Neural cell (in vitro differentiated cells): ENCODE measurements at regions not wholly inside any gene's neighbourhood (a gene's known extent, or its start where the extent isn't known, plus 50 kb on each side); places are given as distances from the start of the nearest gene placed in this dataset.

Experiments used
- H2AFZ ChIP-seq: fragments of 200-600, 300-800 bp; sonication (generic), shearing (Covaris generic); 2 replicates; pipeline ENCODE4 v1.6.0; 2014; ENCODE audit warnings: low read depth, mild to moderate bottlenecking, antibody characterized with exemption, low read length, moderate library complexity
- H3F3A ChIP-seq: fragments of 200-600 bp; shearing (Covaris generic); 2 replicates; pipeline ENCODE4 v1.6.1; 2016; ENCODE audit warnings: mild to moderate bottlenecking, moderate library complexity, mixed read lengths, antibody characterized with exemption, low read length; ENCODE audit not compliant: insufficient read depth, poor library complexity, severe bottlenecking
- H3K27ac ChIP-seq: fragments of 200-600, 300-800 bp; sonication (generic), shearing (Covaris generic); 2 replicates; pipeline ENCODE4 v1.5.1; 2014; ENCODE audit warnings: mild to moderate bottlenecking, low read length, moderate library complexity
- H3K27me3 ChIP-seq: fragments of 300-800, 200-600 bp; sonication (generic), shearing (Covaris generic); 2 replicates; pipeline ENCODE4 v1.6.0; 2014; ENCODE audit warnings: mild to moderate bottlenecking, low read depth, low read length, moderate library complexity; ENCODE audit not compliant: insufficient read depth
- H3K36me3 ChIP-seq: fragments of 300-800, 200-600 bp; sonication (generic), shearing (Covaris generic); 2 replicates; pipeline ENCODE4 v1.5.1; 2014; ENCODE audit warnings: mild to moderate bottlenecking, antibody characterized with exemption, low read length, moderate library complexity; ENCODE audit not compliant: insufficient read depth
- H3K4me2 ChIP-seq: fragments of 300-800, 200-600 bp; sonication (generic), shearing (Covaris generic); 2 replicates; pipeline ENCODE4 v1.6.0; 2014; ENCODE audit warnings: mild to moderate bottlenecking, low read length
- H3K4me3 ChIP-seq: fragments of 300-800, 200-600 bp; sonication (generic), shearing (Covaris generic); 2 replicates; pipeline ENCODE4 v1.5.1; 2014; ENCODE audit warnings: mild to moderate bottlenecking, low read length, moderate library complexity
- H3K79me2 ChIP-seq: fragments of 200-600 bp; shearing (Covaris generic); replicated peaks from 2 replicates; pipeline ENCODE4 v1.6.0; 2014; ENCODE audit warnings: mild to moderate bottlenecking, low read length, moderate library complexity; ENCODE audit not compliant: insufficient read depth
- H3K9ac ChIP-seq: fragments of 300-800, 200-600 bp; sonication (generic), shearing (Covaris generic); 2 replicates; pipeline ENCODE4 v1.6.1; 2016; ENCODE audit warnings: mild to moderate bottlenecking, low read length, mixed read lengths
- H3K9me2 ChIP-seq: fragments of 200-600 bp; shearing (Covaris generic); 2 replicates; pipeline ENCODE4 v1.6.1; 2016; ENCODE audit warnings: mild to moderate bottlenecking, low read length, mixed read lengths; ENCODE audit not compliant: insufficient read depth
- H3K9me3 ChIP-seq: fragments of 200-600, 300-800 bp; sonication (generic), shearing (Covaris generic); 2 replicates; pipeline ENCODE4 v1.6.1; 2016; ENCODE audit warnings: mild to moderate bottlenecking, mixed run types, low read length, moderate library complexity, mixed read lengths
- H4K20me1 ChIP-seq: fragments of 200-600 bp; shearing (Covaris generic); 2 replicates; pipeline ENCODE4 v1.6.1; 2016; ENCODE audit warnings: mild to moderate bottlenecking, mixed run types; ENCODE audit not compliant: insufficient read depth
- EP300 ChIP-seq: fragments of 450-650 bp; conservative IDR thresholded peaks from 2 replicates; pipeline ENCODE4 v1.6.1; 2014; ENCODE audit warnings: antibody characterized with exemption, mild to moderate bottlenecking, moderate library complexity; ENCODE audit not compliant: poor library complexity, severe bottlenecking
- EZH2 ChIP-seq: fragments of 200-600, 300-800 bp; shearing (Covaris generic), sonication (generic); IDR thresholded peaks from 2 replicates; pipeline ENCODE4 v1.6.1; 2014; ENCODE audit warnings: antibody characterized with exemption, low read length, borderline replicate concordance, mild to moderate bottlenecking; ENCODE audit not compliant: insufficient read depth, poor library complexity, severe bottlenecking
- MXI1 ChIP-seq: fragments of 450-650 bp; conservative IDR thresholded peaks from 2 replicates; pipeline ENCODE4 v1.6.1; 2014; ENCODE audit warnings: antibody characterized with exemption, mild to moderate bottlenecking; ENCODE audit not compliant: poor library complexity, severe bottlenecking
- POLR2AphosphoS5 ChIP-seq: IDR thresholded peaks from 2 replicates; pipeline ENCODE4 v1.6.1; 2012
- RAD21 ChIP-seq: fragments of 450-650 bp; conservative IDR thresholded peaks from 2 replicates; pipeline ENCODE4 v1.6.1; 2014; ENCODE audit warnings: antibody characterized with exemption, mild to moderate bottlenecking, moderate library complexity
- SMC3 ChIP-seq: fragments of 450-650 bp; conservative IDR thresholded peaks from 2 replicates; pipeline ENCODE4 v1.6.1; 2014; ENCODE audit warnings: antibody characterized with exemption, mild to moderate bottlenecking, moderate library complexity; ENCODE audit not compliant: poor library complexity
- TAF1 ChIP-seq: IDR thresholded peaks from 2 replicates; pipeline ENCODE4 v1.6.1; 2012; ENCODE audit warnings: low read depth
- TF ChIP-seq, protein P1 (sequence below): IDR thresholded peaks from 2 replicates; pipeline ENCODE4 v1.6.1; 2012; ENCODE audit warnings: borderline replicate concordance
- TF ChIP-seq, protein P2 (sequence below): fragments of 450-650 bp; IDR thresholded peaks from 2 replicates; pipeline ENCODE4 v1.5.1; 2014; ENCODE audit warnings: antibody characterized with exemption, mild to moderate bottlenecking, moderate library complexity; ENCODE audit not compliant: poor library complexity, severe bottlenecking

DNA sequence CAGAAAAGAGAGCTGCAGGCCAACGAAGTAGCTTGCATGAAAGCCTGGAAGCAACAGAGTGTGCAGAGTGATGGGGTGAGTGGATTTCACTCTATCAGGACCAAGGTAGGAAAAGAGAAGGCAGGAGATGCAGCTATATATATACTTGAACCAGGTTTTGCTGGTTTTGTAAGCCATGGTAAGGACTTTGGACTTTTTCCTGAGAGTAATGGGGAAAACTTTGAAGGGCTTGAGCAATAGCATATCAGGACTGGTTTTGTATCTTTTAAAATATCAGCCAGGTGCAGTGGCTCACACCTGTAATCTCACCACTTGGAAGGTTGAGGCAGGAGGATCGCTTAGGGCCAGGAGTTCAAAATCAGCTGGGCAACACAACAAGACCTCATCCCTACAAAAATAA lies 120.6 kb upstream of the NRP1 start:
- H3K36me3 ChIP-seq: no peaks in the 10 kb centered on the region
- H3K4me3 ChIP-seq: no peak overlapping the region
- TF ChIP-seq SMC3: no peak
- TF ChIP-seq POLR2AphosphoS5: no peak
- no peak for TF ChIP-seq RAD21
- TF ChIP-seq TAF1: no peak
- TF ChIP-seq, protein P1, sequence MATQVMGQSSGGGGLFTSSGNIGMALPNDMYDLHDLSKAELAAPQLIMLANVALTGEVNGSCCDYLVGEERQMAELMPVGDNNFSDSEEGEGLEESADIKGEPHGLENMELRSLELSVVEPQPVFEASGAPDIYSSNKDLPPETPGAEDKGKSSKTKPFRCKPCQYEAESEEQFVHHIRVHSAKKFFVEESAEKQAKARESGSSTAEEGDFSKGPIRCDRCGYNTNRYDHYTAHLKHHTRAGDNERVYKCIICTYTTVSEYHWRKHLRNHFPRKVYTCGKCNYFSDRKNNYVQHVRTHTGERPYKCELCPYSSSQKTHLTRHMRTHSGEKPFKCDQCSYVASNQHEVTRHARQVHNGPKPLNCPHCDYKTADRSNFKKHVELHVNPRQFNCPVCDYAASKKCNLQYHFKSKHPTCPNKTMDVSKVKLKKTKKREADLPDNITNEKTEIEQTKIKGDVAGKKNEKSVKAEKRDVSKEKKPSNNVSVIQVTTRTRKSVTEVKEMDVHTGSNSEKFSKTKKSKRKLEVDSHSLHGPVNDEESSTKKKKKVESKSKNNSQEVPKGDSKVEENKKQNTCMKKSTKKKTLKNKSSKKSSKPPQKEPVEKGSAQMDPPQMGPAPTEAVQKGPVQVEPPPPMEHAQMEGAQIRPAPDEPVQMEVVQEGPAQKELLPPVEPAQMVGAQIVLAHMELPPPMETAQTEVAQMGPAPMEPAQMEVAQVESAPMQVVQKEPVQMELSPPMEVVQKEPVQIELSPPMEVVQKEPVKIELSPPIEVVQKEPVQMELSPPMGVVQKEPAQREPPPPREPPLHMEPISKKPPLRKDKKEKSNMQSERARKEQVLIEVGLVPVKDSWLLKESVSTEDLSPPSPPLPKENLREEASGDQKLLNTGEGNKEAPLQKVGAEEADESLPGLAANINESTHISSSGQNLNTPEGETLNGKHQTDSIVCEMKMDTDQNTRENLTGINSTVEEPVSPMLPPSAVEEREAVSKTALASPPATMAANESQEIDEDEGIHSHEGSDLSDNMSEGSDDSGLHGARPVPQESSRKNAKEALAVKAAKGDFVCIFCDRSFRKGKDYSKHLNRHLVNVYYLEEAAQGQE: no peak
- TF ChIP-seq MXI1: no peak
- no peak for TF ChIP-seq EP300
- TF ChIP-seq, protein P2, sequence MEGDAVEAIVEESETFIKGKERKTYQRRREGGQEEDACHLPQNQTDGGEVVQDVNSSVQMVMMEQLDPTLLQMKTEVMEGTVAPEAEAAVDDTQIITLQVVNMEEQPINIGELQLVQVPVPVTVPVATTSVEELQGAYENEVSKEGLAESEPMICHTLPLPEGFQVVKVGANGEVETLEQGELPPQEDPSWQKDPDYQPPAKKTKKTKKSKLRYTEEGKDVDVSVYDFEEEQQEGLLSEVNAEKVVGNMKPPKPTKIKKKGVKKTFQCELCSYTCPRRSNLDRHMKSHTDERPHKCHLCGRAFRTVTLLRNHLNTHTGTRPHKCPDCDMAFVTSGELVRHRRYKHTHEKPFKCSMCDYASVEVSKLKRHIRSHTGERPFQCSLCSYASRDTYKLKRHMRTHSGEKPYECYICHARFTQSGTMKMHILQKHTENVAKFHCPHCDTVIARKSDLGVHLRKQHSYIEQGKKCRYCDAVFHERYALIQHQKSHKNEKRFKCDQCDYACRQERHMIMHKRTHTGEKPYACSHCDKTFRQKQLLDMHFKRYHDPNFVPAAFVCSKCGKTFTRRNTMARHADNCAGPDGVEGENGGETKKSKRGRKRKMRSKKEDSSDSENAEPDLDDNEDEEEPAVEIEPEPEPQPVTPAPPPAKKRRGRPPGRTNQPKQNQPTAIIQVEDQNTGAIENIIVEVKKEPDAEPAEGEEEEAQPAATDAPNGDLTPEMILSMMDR: no peak
- TF ChIP-seq EZH2: no peak
- no peak overlapping the region for H3K27ac ChIP-seq
- no peak overlapping the region for H3K4me2 ChIP-seq
- no peaks in the 10 kb centered on the region for H3K9me2 ChIP-seq
- H3K9ac ChIP-seq: no peak overlapping the region
- no peaks in the 10 kb centered on the region for H3K79me2 ChIP-seq
- H3K27me3 ChIP-seq: no peaks in the 10 kb centered on the region
- no peaks in the 10 kb centered on the region for H3F3A ChIP-seq
- H2AFZ ChIP-seq: no peak overlapping the region
- H3K9me3 ChIP-seq: no peaks in the 10 kb centered on the region
- H4K20me1 ChIP-seq: no peaks in the 10 kb centered on the region

DNA sequence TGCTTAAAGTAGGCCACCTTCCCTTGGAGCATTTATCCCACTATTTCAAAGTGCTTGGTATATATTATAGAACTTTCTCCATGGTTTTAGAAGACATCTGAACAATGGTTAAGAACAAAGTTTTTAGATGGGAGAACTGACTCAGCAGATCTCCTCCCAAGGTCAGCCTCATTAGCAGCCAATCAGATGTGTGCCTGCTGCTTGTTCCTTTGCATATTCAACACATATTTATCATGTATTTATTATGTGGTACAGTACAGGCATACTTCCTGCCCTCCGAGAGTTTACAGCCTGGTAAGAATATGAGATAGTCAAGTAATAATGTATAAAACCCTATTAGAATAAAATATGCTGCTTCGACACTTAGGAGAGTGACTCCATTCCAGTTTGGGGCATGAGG lies 120.1 kb upstream of the NRP1 start:
- H3K79me2 ChIP-seq: no peaks in the 10 kb centered on the region
- no peaks in the 10 kb centered on the region for H4K20me1 ChIP-seq
- no peaks in the 10 kb centered on the region for H3K9me3 ChIP-seq
- no peak overlapping the region for H3K27ac ChIP-seq
- H3K36me3 ChIP-seq: no peaks in the 10 kb centered on the region
- no peaks in the 10 kb centered on the region for H3K27me3 ChIP-seq
- no peak overlapping the region for H3K9ac ChIP-seq
- H3K4me3 ChIP-seq: no peak overlapping the region
- H3F3A ChIP-seq: no peaks in the 10 kb centered on the region
- no peak overlapping the region for H2AFZ ChIP-seq
- no peak overlapping the region for H3K4me2 ChIP-seq
- no peak for TF ChIP-seq SMC3
- TF ChIP-seq, protein P2: no peak
- TF ChIP-seq EZH2: no peak
- TF ChIP-seq MXI1: no peak
- TF ChIP-seq, protein P1: no peak
- no peak for TF ChIP-seq EP300
- no peak for TF ChIP-seq TAF1
- no peak for TF ChIP-seq RAD21
- no peak for TF ChIP-seq POLR2AphosphoS5
- no peaks in the 10 kb centered on the region for H3K9me2 ChIP-seq
